Choroid plexus epithelial cell (primary cell): ENCODE measurements at regions not wholly inside any gene's neighbourhood (a gene's known extent, or its start where the extent isn't known, plus 50 kb on each side); places are given as distances from the start of the nearest gene placed in this dataset.

Source experiments
- DNase-seq: peaks from one replicate; pipeline ENCODE4 v3.0.0-alpha.2; 2010; ENCODE audit warnings: low read depth
- H3K4me3 ChIP-seq: 2 replicates; pipeline ENCODE4 v1.5.1; 2011; ENCODE audit warnings: low read depth, mild to moderate bottlenecking, control low read depth, low read length, moderate library complexity
- TF ChIP-seq, protein P1 (sequence below): conservative IDR thresholded peaks from 2 replicates; pipeline ENCODE4 v1.5.1; 2011; ENCODE audit warnings: low read depth, mild to moderate bottlenecking, control low read depth, inconsistent platforms, low read length, moderate library complexity

DNA sequence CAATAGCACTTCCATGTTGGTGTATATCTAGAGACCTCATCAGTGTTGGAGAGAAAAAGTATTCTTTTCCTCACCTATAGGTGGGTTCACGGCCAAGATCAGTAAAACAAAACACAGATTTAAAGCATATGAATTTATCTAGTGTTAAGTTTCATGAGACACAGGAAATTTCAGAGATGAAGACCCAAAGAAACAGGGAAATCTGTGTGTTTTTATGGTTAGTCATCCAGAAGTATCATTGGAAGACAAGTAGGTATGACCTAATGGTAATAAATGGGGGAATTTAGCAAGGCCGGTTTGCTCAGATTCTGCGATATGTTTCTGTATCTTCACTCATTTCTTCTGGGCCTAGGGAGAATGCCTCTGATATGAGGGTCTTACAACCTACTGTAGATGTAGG, 419.6 kb upstream of the MARCKS start:
- TF ChIP-seq, protein P1, sequence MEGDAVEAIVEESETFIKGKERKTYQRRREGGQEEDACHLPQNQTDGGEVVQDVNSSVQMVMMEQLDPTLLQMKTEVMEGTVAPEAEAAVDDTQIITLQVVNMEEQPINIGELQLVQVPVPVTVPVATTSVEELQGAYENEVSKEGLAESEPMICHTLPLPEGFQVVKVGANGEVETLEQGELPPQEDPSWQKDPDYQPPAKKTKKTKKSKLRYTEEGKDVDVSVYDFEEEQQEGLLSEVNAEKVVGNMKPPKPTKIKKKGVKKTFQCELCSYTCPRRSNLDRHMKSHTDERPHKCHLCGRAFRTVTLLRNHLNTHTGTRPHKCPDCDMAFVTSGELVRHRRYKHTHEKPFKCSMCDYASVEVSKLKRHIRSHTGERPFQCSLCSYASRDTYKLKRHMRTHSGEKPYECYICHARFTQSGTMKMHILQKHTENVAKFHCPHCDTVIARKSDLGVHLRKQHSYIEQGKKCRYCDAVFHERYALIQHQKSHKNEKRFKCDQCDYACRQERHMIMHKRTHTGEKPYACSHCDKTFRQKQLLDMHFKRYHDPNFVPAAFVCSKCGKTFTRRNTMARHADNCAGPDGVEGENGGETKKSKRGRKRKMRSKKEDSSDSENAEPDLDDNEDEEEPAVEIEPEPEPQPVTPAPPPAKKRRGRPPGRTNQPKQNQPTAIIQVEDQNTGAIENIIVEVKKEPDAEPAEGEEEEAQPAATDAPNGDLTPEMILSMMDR = no peak
- no peak overlapping the region for H3K4me3 ChIP-seq
- no peak for DNase-seq

DNA sequence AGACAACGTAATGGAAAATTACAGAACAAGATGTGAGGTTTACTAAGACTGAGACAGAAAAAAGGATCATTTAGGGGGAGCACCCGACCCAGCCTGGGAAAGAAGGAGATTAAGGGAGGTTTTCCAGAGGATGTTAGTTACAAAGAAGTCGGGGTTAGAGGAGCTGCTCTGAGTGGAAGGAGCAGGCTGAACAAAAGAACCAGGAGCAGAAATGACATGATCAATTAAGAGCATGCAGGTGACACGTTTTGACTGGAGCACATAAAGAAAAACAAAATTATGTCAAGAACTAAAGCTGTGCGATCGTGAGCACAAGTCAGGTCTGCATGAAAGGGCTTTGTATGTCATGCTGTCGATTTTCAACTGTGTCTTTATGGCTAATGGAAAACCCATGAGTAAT, 417.3 kb upstream of the MARCKS start:
- H3K4me3 ChIP-seq = no peak overlapping the region
- no peak for DNase-seq
- TF ChIP-seq, protein P1 = no peak

DNA sequence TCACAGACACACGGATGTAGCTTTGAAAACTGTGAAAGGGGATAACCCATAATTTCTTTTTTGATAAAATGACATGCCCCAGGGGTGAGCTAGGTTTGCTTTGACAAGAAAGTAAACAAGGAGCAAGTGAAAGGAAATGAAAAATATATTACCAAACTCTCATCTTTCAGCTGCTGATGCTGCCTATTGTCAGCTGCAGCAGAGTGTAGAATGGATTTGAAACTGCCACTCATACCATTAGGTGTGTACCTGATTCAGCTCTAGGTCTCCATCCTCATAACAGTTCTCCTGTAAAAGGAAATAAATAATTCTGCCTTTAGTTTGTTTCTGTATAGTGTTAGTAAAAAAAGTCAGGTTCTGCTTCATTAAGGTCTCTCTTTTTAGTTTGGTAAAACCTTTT, 415.1 kb upstream of the MARCKS start:
- no peak for DNase-seq
- TF ChIP-seq, protein P1 = no peak
- no peak overlapping the region for H3K4me3 ChIP-seq

DNA sequence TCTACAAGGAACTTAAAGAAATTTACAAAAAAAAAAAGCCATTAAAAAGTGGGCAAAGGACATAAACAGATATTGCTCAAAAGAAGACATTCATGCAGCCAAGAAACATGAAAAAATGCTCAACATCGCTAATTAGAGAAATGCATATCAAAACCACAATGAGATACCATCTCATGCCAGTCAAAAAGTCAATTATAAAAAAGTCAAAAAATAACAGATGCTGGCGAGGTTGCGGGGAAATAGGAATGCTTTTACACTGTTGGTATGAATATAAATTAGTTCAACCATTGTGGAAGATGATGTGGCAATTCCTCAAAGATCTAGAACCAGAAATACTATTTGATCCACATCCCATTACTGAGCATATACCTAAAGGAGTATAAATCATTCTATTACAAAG, 411.9 kb upstream of the MARCKS start:
- no peak overlapping the region for H3K4me3 ChIP-seq
- TF ChIP-seq, protein P1 = no peak
- DNase-seq = no peak

DNA sequence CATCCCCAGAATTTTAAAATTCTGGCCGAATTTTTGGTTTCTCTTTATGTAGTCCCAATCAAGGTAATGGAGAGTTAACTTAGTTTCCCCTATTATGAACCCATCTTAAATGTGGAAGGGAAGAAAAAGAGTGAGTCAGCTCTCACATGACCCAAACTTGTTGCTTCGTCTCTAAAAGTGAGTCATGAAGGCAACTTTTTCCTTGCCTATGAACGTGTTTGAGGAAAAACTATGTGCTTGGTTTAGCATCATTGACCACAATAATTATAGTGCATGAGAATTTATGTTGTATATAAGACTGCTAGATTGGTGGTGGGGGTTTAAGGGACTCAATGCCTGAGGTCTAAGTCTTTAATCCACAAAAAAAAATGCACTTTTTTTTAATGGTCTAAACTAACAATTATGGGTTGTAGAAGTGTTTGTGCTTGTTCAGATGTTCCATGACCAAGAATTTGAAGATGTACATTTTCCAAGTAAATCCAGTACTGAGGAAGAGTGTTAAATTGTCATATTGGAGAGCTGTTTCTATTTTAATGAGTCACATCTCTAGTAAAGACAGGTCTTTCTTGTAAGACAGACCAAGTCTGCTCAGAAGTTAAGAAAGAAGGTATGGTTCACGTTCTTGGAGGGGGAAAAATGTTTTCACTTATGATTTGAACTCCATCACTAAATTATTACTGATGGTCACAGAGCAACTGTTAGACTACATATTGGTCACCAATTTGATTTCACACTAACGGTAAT, 409.9 kb upstream of the MARCKS start:
- DNase-seq = peak; percentile 94
- no peak overlapping the region for H3K4me3 ChIP-seq
- TF ChIP-seq, protein P1 = no peak

DNA sequence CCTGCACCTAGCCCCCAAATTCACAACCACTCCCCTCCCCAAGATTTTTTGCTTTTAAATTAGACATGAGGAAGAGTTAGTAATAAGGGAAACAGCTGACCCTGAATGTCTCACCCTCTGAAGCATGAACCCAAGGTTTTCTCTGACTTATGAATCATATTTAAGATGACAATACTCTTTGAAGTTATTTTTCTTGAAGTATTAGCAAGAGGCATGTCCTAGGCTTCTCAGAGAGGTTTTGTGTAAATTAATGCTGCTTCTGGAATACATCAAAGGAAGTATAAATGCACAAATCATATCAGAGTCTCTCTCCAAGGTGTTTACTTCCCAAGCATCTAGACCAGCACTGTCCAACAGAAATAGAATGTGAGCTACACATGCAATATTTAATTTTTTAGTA, 408.1 kb upstream of the MARCKS start:
- peak; percentile 80 for DNase-seq
- H3K4me3 ChIP-seq = no peak overlapping the region
- TF ChIP-seq, protein P1 = no peak

DNA sequence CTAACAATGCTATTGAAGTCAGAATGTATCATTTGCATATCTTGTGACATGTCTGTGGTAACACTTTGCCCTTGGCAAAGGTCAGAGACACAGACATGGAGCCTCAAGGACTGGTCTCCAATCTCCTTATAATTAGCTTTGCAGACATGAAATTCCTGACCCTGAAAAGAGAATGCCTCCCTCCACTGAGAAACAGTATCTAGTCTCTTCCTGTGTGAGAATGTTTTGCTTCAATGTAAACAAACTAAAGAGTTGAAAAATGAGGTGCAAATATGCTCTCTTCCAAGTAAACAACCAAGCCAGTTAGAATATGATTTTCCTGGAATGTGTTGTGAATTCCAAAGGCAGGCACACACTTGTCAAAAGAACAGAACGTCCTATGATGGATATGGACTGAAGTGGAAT, 407.1 kb upstream of the MARCKS start:
- DNase-seq = peak; percentile 73
- TF ChIP-seq, protein P1 = no peak
- H3K4me3 ChIP-seq = no peak overlapping the region
